ENCODE measurements at regions not wholly inside any gene's neighbourhood (a gene's known extent, or its start where the extent isn't known, plus 50 kb on each side); places are given as distances from the start of the nearest gene placed in this dataset.
"Not testable (repeated sequence)": the region's sequence is repeated elsewhere in the genome, so short reads cannot be mapped to it uniquely, and the experiment has no call there.

DNA sequence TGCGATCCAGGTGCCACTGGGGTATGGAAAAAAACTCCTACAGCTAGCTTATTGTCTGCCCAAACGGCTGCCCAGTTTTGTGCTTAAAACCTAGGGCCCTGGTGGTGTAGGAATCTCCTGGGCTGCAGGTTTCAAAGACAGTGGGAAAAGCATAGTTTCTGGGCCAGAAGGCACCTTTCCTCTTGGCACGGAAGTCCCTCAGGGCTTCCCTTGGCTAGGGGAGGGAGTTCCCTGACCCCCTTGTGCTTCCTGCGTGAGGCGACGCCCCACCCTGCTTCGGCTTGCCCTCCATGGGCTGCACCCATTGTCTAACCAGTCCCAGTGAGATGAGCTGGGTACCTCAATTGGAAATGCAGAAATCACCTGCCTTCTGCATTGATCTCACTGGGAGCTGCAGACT lies 135.0 kb downstream of the CXCL12 start:
- TF ChIP-seq, protein P1, sequence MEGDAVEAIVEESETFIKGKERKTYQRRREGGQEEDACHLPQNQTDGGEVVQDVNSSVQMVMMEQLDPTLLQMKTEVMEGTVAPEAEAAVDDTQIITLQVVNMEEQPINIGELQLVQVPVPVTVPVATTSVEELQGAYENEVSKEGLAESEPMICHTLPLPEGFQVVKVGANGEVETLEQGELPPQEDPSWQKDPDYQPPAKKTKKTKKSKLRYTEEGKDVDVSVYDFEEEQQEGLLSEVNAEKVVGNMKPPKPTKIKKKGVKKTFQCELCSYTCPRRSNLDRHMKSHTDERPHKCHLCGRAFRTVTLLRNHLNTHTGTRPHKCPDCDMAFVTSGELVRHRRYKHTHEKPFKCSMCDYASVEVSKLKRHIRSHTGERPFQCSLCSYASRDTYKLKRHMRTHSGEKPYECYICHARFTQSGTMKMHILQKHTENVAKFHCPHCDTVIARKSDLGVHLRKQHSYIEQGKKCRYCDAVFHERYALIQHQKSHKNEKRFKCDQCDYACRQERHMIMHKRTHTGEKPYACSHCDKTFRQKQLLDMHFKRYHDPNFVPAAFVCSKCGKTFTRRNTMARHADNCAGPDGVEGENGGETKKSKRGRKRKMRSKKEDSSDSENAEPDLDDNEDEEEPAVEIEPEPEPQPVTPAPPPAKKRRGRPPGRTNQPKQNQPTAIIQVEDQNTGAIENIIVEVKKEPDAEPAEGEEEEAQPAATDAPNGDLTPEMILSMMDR (IDR thresholded peaks at IDR 0.05), result not testable (repeated sequence)
- TF ChIP-seq POLR2A (IDR thresholded peaks at IDR 0.05), result not testable (repeated sequence)
